CD8-positive, alpha-beta memory T cell (primary cell): ENCODE measurements at regions not wholly inside any gene's neighbourhood (a gene's known extent, or its start where the extent isn't known, plus 50 kb on each side); places are given as distances from the start of the nearest gene placed in this dataset.

Experiments used
- CTCF ChIA-PET: fragments of 350-600 bp; sonication (Branson Sonifier 250); formaldehyde crosslinking; loops from one replicate; lab custom pipeline; 2021; ENCODE audit warnings: antibody characterized with exemption; lab: Charles Lee
- POLR2A ChIA-PET: fragments of 350-600 bp; sonication (Branson Sonifier 250); formaldehyde crosslinking; loops from one replicate; lab custom pipeline; 2021; ENCODE audit warnings: antibody characterized with exemption; lab: Charles Lee
- DNase-seq, 5 donors: peaks; one replicate each; pipeline versions ENCODE4 v3.0.0 to v3.0.0-alpha.2; 2020 to 2022; ENCODE audit warnings: mixed read lengths in 1 of 5
- H3K27ac ChIP-seq: one replicate; pipeline ENCODE4 v1.7.0; 2013; ENCODE audit warnings: low read depth, mild to moderate bottlenecking, low read length, moderate library complexity
- H3K27me3 ChIP-seq: 2 replicates; pipeline ENCODE4 v1.7.0; 2013; ENCODE audit warnings: low read length, mild to moderate bottlenecking; ENCODE audit not compliant: insufficient read depth, poor library complexity, severe bottlenecking
- H3K36me3 ChIP-seq: 2 replicates; pipeline ENCODE4 v1.7.0; 2013; ENCODE audit warnings: mild to moderate bottlenecking, low read length, moderate library complexity; ENCODE audit not compliant: insufficient read depth
- H3K4me1 ChIP-seq: 2 replicates; pipeline ENCODE4 v1.7.0; 2013; ENCODE audit warnings: mild to moderate bottlenecking, low read length, moderate library complexity; ENCODE audit not compliant: insufficient read depth
- H3K4me3 ChIP-seq: 2 replicates; pipeline ENCODE4 v1.7.0; 2013; ENCODE audit warnings: mild to moderate bottlenecking, low read length
- H3K9me3 ChIP-seq: 2 replicates; pipeline ENCODE4 v1.7.0; 2013; ENCODE audit warnings: mild to moderate bottlenecking, low read length
- H3K27ac Mint-ChIP-seq, 8 donors: one replicate each; pipeline ENCODE4 v1.8.0; 2020 to 2021; ENCODE audit warnings: mixed read lengths in 8 of 8, mild to moderate bottlenecking in 6 of 8, inconsistent platforms in 3 of 8, moderate library complexity in 3 of 8
- H3K27me3 Mint-ChIP-seq, 2 donors: one replicate each; pipeline ENCODE4 v1.8.0; 2020 to 2021; ENCODE audit warnings: mixed read lengths in 2 of 2, mild to moderate bottlenecking in 1 of 2, moderate library complexity in 1 of 2
- H3K36me3 Mint-ChIP-seq, 3 donors: one replicate each; pipeline ENCODE4 v1.8.0; 2020 to 2021; ENCODE audit warnings: mixed read lengths in 3 of 3, inconsistent platforms in 1 of 3, mild to moderate bottlenecking in 1 of 3
- H3K4me1 Mint-ChIP-seq, 3 donors: one replicate each; pipeline ENCODE4 v1.8.0; 2020 to 2021; ENCODE audit warnings: mixed read lengths in 3 of 3, inconsistent platforms in 1 of 3, mild to moderate bottlenecking in 1 of 3
- H3K4me3 Mint-ChIP-seq, 7 donors: one replicate each; pipeline ENCODE4 v1.8.0; 2020 to 2021; ENCODE audit warnings: mixed read lengths in 7 of 7, mild to moderate bottlenecking in 6 of 7, moderate library complexity in 4 of 7, inconsistent platforms in 2 of 7
- H3K9me3 Mint-ChIP-seq, 5 donors: one replicate each; pipeline ENCODE4 v1.8.0; 2020 to 2022; ENCODE audit warnings: mixed read lengths in 5 of 5, mild to moderate bottlenecking in 3 of 5, moderate library complexity in 2 of 5, inconsistent platforms in 1 of 5

DNA sequence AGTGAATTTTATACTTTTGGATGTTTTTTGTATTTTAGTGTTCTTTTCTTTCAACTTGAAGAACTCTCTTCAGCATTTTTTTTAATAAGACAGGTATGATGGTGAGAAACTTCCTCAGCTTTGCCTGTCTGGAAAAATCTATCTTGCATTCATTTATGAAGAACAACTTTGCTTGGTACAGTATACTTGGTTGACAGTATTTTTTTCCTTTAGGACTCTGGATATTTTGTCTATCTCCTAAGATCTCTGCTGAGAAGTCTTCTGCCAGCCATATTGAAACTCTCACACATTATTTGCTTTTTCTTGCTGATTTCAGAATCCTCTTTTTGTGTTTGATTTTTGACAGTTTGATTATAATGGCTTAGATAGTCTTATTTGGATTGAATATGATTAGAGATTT lies 405.0 kb upstream of the GHITM start:
- Histone ChIP-seq H3K36me3 (no peaks in the 10 kb centered on the region), H3K27me3 (no peaks in the 10 kb centered on the region), H3K4me3 (no peak overlapping the region), H3K27ac (no peak overlapping the region), H3K4me1 (no peaks in the 10 kb centered on the region), H3K9me3 (peaks cover 4% of the 10 kb centered on the region)
- peaks cover 9 to 28% (median 20%) of the 10 kb centered on the region in 5 donors for H3K9me3 Mint-ChIP-seq
- H3K27ac Mint-ChIP-seq, result no peak overlapping the region
- no peaks in the 10 kb centered on the region for H3K36me3 Mint-ChIP-seq
- ChIA-PET POLR2A (no interaction called here), CTCF (no interaction called here)
- no peak for DNase-seq
- H3K4me3 Mint-ChIP-seq, result no peak overlapping the region
- H3K4me1 Mint-ChIP-seq, result no peaks in the 10 kb centered on the region
- H3K27me3 Mint-ChIP-seq, result peaks cover 0 to 1% of the 10 kb centered on the region in 2 donors

- H3K4me3 Mint-ChIP-seq, result no peak overlapping the region
- H3K36me3 ChIP-seq, result no peaks in the 10 kb centered on the region
- peaks cover 4% of the 10 kb centered on the region for H3K9me3 ChIP-seq
- H3K27me3 Mint-ChIP-seq, result peaks cover 0 to 1% of the 10 kb centered on the region in 2 donors
- H3K4me3 ChIP-seq, result no peak overlapping the region
- no peak overlapping the region for H3K27ac Mint-ChIP-seq
- H3K27me3 ChIP-seq, result no peaks in the 10 kb centered on the region
- POLR2A ChIA-PET, result no interaction called here
- H3K4me1 ChIP-seq, result no peaks in the 10 kb centered on the region
- CTCF ChIA-PET, result no interaction called here
- no peak for DNase-seq
- H3K9me3 Mint-ChIP-seq, result peaks cover 9 to 30% (median 22%) of the 10 kb centered on the region in 5 donors
- H3K36me3 Mint-ChIP-seq, result no peaks in the 10 kb centered on the region
- no peak overlapping the region for H3K27ac ChIP-seq
- no peaks in the 10 kb centered on the region for H3K4me1 Mint-ChIP-seq
Observed at GRCh38 chr10:83736008-83736407, 403.3 kb upstream of the GHITM start.

- no peaks in the 10 kb centered on the region for H3K4me1 ChIP-seq
- no peak overlapping the region for H3K4me3 Mint-ChIP-seq
Observed at GRCh38 chr10:83750604-83751003, 388.7 kb upstream of the GHITM start.

DNA sequence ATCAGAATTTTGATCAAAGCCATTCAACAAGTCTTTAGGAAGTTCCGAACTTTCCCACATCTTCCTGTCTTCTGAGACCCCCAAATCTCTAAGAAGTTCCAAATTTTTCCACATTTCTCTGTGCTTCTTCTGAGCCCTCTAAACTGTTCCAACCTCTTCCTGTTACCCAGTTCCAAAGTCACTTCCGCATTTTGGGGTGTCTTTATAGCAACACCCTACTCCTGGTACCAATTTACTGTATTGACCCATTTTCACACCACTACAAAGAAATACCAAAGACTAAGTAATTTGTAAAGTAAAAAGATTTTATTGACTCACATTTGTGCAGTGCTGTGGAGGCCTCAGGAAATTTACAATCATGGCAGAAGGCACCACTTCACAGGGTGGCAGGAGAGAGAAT lies 385.8 kb upstream of the GHITM start:
- no peaks in the 10 kb centered on the region for H3K4me1 ChIP-seq
- no peaks in the 10 kb centered on the region for H3K4me1 Mint-ChIP-seq
- H3K4me3 Mint-ChIP-seq, result no peak overlapping the region
- H3K27ac Mint-ChIP-seq, result no peak overlapping the region
- H3K4me3 ChIP-seq, result no peak overlapping the region
- H3K36me3 ChIP-seq, result no peaks in the 10 kb centered on the region
- no peak for DNase-seq
- H3K36me3 Mint-ChIP-seq, result peaks cover 0 to 12% (median 1%) of the 10 kb centered on the region in 3 donors
- peaks cover 25 to 59% (median 42%) of the 10 kb centered on the region in 5 donors for H3K9me3 Mint-ChIP-seq
- H3K27ac ChIP-seq, result no peak overlapping the region
- H3K27me3 Mint-ChIP-seq, result peaks cover 0 to 2% of the 10 kb centered on the region in 2 donors
- no peaks in the 10 kb centered on the region for H3K27me3 ChIP-seq
- ChIA-PET POLR2A (no interaction called here), CTCF (no interaction called here)
- H3K9me3 ChIP-seq, result peaks cover 12% of the 10 kb centered on the region

More at GRCh38 chr10:83750604-83751003, 388.7 kb upstream of the GHITM start:
- Mint-ChIP-seq H3K27ac (no peak overlapping the region), H3K27me3 (peaks cover 0 to 3% of the 10 kb centered on the region in 2 donors), H3K9me3 (peaks cover 28 to 56% (median 36%) of the 10 kb centered on the region in 5 donors), H3K4me1 (no peaks in the 10 kb centered on the region), H3K36me3 (peaks cover 0 to 12% (median under 1%) of the 10 kb centered on the region in 3 donors)
- Histone ChIP-seq H3K36me3 (no peaks in the 10 kb centered on the region), H3K4me3 (no peak overlapping the region), H3K9me3 (peaks cover 12% of the 10 kb centered on the region), H3K27me3 (no peaks in the 10 kb centered on the region), H3K27ac (no peak overlapping the region)
- no peak for DNase-seq
- ChIA-PET CTCF (no interaction called here), POLR2A (no interaction called here)

- no peak overlapping the region for H3K4me3 ChIP-seq
- H3K27me3 ChIP-seq, result no peaks in the 10 kb centered on the region
- peaks cover 7% of the 10 kb centered on the region for H3K9me3 ChIP-seq
- Mint-ChIP-seq H3K36me3 (peaks cover 0 to 12% (median 1%) of the 10 kb centered on the region in 3 donors), H3K4me3 (no peak overlapping the region), H3K27ac (no peak overlapping the region), H3K9me3 (peaks cover 22 to 50% (median 34%) of the 10 kb centered on the region in 5 donors), H3K4me1 (no peaks in the 10 kb centered on the region), H3K27me3 (peaks cover 0 to 2% of the 10 kb centered on the region in 2 donors)
- H3K4me1 ChIP-seq, result no peaks in the 10 kb centered on the region
- POLR2A ChIA-PET, result no interaction called here
- CTCF ChIA-PET, result no interaction called here
- no peak for DNase-seq
- H3K27ac ChIP-seq, result no peak overlapping the region
- no peaks in the 10 kb centered on the region for H3K36me3 ChIP-seq
Observed at GRCh38 chr10:83754857-83755256, 384.5 kb upstream of the GHITM start.

GRCh38 chr10:83760142-83760541 lies 379.2 kb upstream of the GHITM start:
- no peak for DNase-seq
- H3K27me3 ChIP-seq, result no peaks in the 10 kb centered on the region
- Mint-ChIP-seq H3K9me3 (peaks cover 2 to 13% (median 6%) of the 10 kb centered on the region in 5 donors), H3K27ac (no peak overlapping the region), H3K27me3 (no peaks in the 10 kb centered on the region), H3K36me3 (peaks cover 0 to 1% (median 0%) of the 10 kb centered on the region in 3 donors), H3K4me3 (no peak overlapping the region), H3K4me1 (no peaks in the 10 kb centered on the region)
- ChIA-PET POLR2A (no interaction called here), CTCF (no interaction called here)
- H3K9me3 ChIP-seq, result no peaks in the 10 kb centered on the region
- no peak overlapping the region for H3K4me3 ChIP-seq
- H3K27ac ChIP-seq, result no peak overlapping the region
- H3K4me1 ChIP-seq, result no peaks in the 10 kb centered on the region
- no peaks in the 10 kb centered on the region for H3K36me3 ChIP-seq

DNA sequence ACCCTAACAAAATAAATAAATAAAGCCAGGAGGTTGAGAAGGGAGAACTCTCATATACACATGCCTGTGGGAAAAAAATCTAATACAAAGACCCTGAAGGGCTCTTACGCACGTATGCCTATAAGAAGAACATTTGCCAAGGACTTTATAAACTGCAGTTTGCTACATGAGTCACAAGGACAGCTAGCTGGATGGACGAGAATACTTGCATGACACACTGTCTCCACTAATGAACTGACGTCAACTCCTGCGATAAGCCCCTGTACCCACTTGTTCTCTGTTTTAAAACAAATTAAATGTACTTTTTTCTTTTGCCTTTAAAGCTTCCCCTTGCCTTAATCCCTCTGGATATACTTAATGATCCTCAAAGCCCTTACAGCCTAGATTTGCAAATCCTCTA lies 374.6 kb upstream of the GHITM start:
- Mint-ChIP-seq H3K9me3 (peaks cover 0 to 2% (median 0%) of the 10 kb centered on the region in 5 donors), H3K27me3 (no peaks in the 10 kb centered on the region), H3K36me3 (no peaks in the 10 kb centered on the region), H3K4me3 (no peak overlapping the region), H3K4me1 (no peaks in the 10 kb centered on the region), H3K27ac (peak overlapping the region in 1 of 8 donors; percentile 12)
- H3K4me1 ChIP-seq, result no peaks in the 10 kb centered on the region
- H3K27ac ChIP-seq, result no peak overlapping the region
- no peak for DNase-seq
- no peaks in the 10 kb centered on the region for H3K36me3 ChIP-seq
- no peaks in the 10 kb centered on the region for H3K9me3 ChIP-seq
- CTCF ChIA-PET, result no interaction called here
- no peak overlapping the region for H3K4me3 ChIP-seq
- no peaks in the 10 kb centered on the region for H3K27me3 ChIP-seq
- POLR2A ChIA-PET, result no interaction called here

- Mint-ChIP-seq H3K27me3 (no peaks in the 10 kb centered on the region), H3K27ac (no peak overlapping the region), H3K36me3 (no peaks in the 10 kb centered on the region), H3K9me3 (peaks cover 0 to 4% (median 0%) of the 10 kb centered on the region in 5 donors), H3K4me3 (no peak overlapping the region), H3K4me1 (no peaks in the 10 kb centered on the region)
- H3K27ac ChIP-seq, result no peak overlapping the region
- no peaks in the 10 kb centered on the region for H3K9me3 ChIP-seq
- no peak for DNase-seq
- ChIA-PET CTCF (no interaction called here), POLR2A (no interaction called here)
- H3K4me1 ChIP-seq, result no peaks in the 10 kb centered on the region
- no peaks in the 10 kb centered on the region for H3K36me3 ChIP-seq
- no peaks in the 10 kb centered on the region for H3K27me3 ChIP-seq
- H3K4me3 ChIP-seq, result no peak overlapping the region
Observed at GRCh38 chr10:83765731-83766130, 373.6 kb upstream of the GHITM start.
